ENCODE measurements at regions not wholly inside any gene's neighbourhood (a gene's known extent, or its start where the extent isn't known, plus 50 kb on each side); places are given as distances from the start of the nearest gene placed in this dataset.
"Not testable (repeated sequence)": the region's sequence is repeated elsewhere in the genome, so short reads cannot be mapped to it uniquely, and the experiment has no call there.

DNA sequence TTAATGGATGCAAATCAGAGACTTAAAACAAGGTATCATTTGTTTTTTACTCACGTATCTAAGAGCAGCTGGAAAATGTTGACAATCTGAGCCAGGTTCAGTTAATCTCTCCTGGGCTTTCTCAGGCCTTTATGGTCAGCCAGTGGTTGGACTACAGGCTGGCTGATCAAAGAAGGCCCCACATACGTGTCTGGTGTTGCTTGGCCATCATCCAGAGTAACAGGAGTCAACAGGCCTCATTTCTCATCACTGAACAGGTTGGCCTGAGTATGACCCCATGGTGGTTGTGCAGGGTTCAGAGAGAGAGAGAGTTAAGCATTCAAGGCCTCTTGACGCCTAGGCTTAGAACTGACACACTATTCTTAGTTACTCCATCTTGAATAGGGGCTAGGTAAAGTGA, 97.0 kb upstream of the VLDLR start:
- no peak for DNase-seq

DNA sequence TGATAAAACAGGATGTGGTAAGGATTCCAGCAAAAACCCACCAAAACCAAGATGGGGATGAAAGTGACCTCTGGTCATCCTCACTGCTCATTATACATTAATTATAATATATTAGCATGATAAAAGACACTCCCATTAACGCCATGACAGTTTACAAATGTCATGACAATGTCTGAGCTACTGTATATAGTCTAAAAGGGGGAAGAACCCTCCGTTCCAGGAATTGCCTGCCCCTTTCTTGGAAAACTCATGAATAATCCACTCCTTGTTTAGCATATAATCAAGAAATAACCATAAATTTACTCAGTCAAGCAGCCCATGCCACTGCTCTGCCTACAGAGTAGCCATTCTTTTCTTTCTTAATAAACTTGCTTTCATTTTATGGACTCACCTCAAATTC, 96.4 kb upstream of the VLDLR start:
- DNase-seq: no peak

GRCh38 chr9:2526071-2526828, 95.3 kb upstream of the VLDLR start:
- DNase-seq: no peak

GRCh38 chr9:2531481-2531880, 90.1 kb upstream of the VLDLR start:
- no peak for DNase-seq

GRCh38 chr9:2536511-2536910, 85.1 kb upstream of the VLDLR start:
- no peak for DNase-seq

GRCh38 chr9:2545881-2546490, 75.6 kb upstream of the VLDLR start:
- DNase-seq: no peak

- not testable (repeated sequence) for DNase-seq
Measured at GRCh38 chr9:2555899-2556600, 65.5 kb upstream of the VLDLR start.

GRCh38 chr9:2557693-2558092, 63.9 kb upstream of the VLDLR start:
- DNase-seq: no peak

GRCh38 chr9:2559192-2560152, 62.1 kb upstream of the VLDLR start:
- DNase-seq: no peak

DNA sequence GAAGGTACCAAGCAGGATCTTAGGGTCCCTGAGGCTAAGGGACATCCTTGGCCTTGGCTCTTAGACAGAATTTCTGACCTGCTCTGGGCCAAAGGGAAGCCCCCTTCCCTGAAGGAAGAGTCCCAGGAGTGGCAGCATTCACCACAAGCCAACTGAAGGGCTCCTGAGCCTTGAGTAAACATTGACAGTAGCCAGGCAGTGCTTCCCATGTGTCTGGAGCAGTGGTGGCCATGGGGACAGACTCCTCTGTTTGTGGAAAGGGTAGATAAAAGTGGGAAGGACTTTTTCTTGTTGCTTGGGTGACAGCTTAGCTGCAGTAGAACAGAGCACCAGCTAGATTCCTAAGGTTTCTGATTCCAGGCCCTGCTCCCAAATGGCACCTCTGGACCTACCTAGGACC, 61.4 kb upstream of the VLDLR start:
- no peak for DNase-seq

- DNase-seq: no peak
Measured at GRCh38 chr9:2565676-2566340, 55.8 kb upstream of the VLDLR start.

DNA sequence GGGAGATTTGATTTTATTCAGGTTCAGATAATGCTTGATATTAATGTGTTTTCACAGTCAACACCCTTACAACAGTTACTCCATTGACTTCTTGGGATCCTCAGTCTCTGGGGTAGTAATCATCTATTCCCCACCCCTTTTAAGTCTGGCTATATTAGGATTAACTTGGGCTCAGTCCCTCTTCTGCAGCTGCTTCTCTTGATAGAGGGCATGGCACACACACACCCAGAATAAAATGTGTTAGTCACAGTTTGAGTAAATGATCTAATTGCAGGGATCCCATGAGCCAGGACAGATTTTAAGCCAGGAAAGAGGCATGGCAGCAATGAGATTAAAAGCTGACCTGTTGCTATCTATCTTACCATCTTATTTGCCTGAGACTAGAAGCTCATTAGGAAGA, 53.7 kb upstream of the VLDLR start:
- no peak for DNase-seq

GRCh38 chr9:2568689-2569088, 52.9 kb upstream of the VLDLR start:
- DNase-seq: no peak

DNA sequence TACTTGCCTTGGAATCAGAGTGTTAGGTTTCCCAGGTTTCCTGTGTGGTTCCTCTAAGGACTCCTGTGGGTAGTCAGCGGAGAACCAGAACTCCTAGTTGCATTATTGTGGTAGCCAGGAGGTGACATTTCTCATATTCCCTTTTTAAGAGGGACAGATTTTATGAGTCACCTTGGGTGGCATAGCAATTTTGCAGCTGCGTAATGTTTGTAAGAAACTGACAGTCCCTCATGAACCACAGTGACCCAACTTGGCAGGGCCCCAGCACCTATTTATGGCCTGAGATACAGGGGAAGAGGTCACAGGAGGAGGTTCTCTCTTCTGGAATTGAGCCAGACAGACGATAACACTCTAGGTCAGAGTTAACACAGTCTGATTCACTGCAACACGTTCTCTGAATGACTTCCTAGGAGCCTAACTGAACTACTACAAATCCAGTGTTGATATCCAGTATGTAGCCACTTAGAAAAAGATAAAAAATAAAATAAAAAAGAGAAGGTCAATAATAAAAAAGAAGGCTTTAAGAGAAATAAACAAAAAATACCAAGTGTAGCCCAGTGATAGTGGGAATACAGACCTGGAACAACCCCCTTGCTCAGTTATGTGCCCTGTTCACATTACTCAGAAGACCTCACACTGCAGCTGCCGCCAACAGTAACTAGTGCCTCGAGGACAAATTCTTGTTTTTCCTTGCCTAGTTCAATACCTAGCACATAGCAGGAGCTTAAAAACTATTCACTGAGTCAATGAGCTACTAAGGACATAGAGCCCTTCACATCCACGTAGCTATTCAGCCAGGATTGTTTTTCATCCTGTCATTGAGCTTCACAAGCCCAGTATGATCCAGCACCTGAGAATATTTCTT, 50.7 kb upstream of the VLDLR start:
- DNase-seq: no peak
